ENCODE measurements at regions not wholly inside any gene's neighbourhood (a gene's known extent, or its start where the extent isn't known, plus 50 kb on each side); places are given as distances from the start of the nearest gene placed in this dataset.

GRCh38 chr6:4008324-4009047, 70.5 kb downstream of the FAM217A start:
- no peak for DNase-seq

- DNase-seq, result no peak
Measured at GRCh38 chr6:4009486-4009885, 69.5 kb downstream of the FAM217A start.

GRCh38 chr6:4010048-4010447, 68.9 kb downstream of the FAM217A start:
- no peak for DNase-seq

GRCh38 chr6:4010689-4011090, 68.2 kb downstream of the FAM217A start:
- DNase-seq, result no peak

- DNase-seq, result no peak
Measured at GRCh38 chr6:4012826-4013225, 66.1 kb downstream of the FAM217A start.

- DNase-seq, result no peak
Measured at GRCh38 chr6:4017058-4017739, 61.7 kb downstream of the FAM217A start.

- no peak for DNase-seq
Measured at GRCh38 chr6:4017834-4018170, 61.1 kb downstream of the FAM217A start.

- peak; percentile 95 for DNase-seq
Measured at GRCh38 chr6:4018171-4018923, 60.6 kb downstream of the FAM217A start.
